NCI-H1694 treated with DMSO at 0.1 percent for 48 hours (cell line): ENCODE measurements at regions not wholly inside any gene's neighbourhood (a gene's known extent, or its start where the extent isn't known, plus 50 kb on each side); places are given as distances from the start of the nearest gene placed in this dataset.
"Not testable (repeated sequence)": the region's sequence is repeated elsewhere in the genome, so short reads cannot be mapped to it uniquely, and the experiment has no call there.

Experiments used
- DNase-seq: peaks from one replicate; lab custom pipeline; 2025; lab: John Stamatoyannopoulos, UW

DNA sequence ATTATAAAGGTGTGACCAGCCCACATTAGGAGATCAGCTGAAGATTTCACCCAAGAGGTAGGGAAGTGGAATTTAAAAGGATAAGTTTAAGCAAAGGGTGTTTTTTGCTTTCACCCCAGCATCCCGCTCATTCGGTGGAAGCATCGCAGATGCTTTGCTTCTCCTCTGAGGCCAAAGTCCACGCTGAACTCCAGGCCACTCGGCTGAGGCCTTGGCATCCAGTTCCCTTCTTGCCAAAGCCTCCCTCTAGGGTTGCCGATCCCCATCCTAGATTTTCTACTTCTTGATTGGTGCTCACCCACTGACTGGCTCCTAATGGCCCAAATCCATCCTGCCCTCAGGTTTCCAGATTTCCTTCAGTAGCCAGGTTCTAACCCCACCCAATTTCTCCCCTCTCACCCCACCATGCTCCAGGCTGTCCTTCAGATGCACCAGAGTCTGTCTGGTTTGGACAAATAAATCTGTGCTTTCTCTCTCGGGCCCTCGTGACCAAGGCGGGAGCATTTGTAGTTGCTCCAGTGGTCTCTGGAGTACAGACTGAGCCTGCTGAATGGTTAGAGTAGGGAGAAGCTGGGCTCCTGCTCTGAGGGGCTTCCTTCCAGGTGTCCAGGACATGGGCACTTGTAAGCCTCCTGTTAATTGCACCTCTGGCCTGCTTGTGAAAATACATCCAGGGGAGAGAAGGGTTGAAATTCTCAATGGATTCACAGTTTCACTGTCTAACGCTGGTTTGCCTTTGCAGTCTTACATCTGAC is 193.2 kb downstream of the C1orf94 start:
- DNase-seq, result no peak

DNA sequence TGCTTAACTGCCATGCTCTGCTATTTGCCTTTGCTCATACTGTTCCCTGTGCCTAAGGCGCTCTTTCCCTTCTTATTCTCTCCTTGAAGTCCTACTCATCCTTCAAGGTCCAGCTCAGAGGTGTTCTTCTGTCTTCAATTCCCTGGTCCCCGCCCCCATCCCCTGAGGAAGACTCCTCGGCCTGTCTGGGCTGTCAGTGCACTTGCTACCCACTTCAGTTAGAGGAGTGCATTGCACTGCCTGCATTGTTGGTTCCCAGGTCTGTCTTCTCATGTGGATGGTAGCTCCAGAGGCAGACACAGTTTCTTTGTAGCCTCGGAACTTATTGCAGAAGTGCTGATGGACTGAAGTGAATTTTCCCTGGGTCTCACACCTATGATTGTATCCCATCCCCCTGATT is 194.0 kb downstream of the C1orf94 start:
- no peak for DNase-seq

DNA sequence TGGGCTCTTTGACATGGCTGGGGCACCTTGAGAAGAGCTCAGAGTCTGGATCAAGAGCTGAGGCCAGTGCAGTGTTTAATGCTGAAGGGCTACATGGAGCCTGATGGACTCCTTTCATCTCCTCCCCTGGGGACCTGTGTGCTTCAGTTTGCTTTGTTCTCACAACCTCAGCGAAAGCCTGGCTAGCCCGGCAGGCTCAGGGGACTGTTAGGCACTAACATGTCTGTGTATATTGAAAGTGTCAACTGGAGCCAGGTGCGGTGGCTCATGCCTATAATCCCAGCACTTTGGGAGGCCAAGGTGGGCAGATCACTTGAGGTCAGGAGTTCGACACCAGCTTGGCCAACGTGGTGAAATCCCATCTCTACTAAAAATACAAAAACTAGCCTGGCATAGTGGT is 194.5 kb downstream of the C1orf94 start:
- not testable (repeated sequence) for DNase-seq

DNA sequence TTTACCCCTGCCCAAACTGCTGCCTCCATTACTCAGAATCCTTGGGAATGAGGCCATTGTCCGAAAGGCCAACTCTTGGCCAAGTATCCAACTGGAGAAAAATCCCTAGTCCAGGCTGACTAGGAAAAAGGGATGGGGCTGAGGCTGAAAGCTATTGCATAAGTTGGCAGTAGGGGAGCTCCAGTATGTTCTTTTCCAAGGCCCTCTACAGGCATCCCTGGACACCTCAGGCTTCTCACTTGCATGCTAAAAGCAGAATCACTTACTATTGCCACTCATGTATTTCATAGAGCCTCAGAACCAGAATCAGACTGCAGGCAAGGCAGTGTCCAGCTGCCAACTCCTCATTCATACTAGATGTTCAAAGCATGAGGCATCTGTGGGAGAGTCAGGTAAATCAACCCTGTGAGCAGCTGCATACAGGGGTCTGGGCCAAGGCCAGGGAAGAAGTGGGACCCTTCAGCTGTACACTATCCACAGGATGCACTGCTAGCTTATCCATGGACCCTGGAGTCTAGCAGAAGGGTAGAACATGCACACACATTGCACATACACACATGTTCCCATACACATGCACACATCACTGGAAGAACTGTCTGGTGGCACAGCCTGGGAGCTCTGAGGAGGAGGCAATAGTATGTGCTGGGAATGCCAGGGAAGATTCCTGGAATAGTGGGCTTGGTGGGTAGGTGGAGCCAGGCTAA is 195.3 kb downstream of the C1orf94 start:
- DNase-seq, result no peak

DNA sequence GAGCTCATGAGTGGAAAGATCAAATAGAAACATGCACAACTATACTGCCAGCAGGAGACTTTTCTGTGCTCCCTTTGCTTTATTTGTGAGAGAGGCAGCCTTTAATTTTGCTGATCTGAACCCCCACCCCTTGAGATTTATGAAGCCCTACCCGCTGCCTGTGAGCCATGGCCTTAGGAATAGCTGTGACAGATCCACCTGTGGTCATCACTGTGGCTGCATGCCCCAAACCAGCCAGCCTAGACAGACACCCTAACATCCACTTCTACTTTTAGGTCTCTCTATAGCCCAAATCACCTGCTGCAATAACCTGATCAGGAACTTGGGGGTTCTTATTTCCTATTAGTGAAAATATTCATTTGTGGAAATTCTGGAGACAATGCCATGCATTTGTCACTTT is 196.2 kb downstream of the C1orf94 start:
- no peak for DNase-seq

DNA sequence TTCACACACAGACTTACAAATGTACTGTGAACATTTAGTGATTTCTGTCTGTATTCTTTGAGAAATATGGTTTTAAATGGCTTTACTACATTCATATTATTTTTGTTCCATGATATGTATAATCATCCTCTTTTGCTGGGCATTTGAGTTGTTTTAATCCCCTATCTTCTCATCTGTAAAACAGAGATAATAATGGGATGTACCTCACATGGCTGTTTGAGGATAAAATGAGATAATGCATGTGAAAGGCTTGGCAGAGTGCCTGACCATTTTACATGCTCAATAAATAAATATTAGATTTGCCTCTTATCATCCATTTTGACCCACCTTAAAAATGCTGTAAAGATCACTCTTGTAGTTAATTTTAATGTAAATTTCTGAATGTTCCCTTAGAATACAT is 197.2 kb downstream of the C1orf94 start:
- no peak for DNase-seq

DNA sequence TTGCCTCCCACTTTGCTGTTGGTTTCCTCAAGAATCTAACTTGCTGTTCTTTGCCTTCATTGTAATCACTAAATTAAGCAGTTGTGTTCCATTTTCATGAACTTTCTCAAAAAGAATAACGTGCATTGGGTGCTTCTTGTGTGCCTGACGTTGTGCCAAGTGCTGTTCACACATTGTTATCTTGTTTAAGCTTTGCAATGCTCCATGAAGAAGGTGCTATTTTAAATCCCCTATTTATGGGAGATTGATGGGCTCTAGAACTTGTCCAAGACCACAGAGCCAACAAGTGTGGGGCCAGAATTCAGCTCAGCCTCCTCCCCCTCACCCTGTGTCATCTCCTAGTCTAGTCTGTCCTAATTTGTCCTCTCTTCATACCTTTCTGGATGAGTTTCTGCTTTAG is 199.8 kb downstream of the C1orf94 start:
- DNase-seq, result no peak

DNA sequence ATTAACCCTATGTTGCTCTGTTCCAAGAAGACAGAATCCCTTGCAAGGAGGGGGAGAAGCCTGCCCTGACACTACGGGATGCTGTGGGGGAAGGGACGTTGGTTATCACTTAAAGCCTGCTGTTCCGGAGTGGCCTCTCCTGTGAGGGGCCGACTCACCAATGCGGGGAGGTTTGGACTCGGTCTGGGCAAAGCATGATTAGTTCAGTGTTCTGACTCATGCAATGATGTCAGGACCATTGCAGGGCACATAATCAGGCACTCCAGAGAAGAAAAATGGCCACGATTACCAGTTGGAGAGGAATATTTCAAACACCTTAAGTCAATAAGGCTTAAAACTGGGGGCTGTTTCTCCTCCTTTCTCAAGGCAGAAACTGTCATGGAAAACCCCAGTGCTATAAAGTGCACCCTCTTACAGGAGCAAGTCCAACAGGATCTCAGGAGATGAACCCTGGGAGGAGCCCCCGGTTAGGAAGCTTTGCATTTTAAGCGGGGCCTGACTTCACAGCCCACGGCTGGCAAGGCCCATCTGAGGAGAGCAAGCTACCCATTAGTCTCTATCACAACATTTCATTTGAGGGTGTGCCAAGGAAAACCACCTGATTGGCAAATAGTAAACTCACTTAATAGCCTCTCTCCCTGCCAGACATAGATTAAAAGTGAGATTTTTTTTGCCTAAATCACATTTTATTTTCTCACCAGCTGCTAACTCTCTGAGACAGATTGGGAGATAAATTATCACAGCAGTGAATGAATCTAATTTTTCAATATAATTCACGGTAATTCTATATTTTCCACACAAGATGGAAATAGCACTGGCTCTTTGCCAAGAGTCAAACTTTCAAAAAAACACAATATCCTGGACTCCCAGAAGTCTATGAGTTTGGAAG is 202.5 kb downstream of the C1orf94 start:
- peak; percentile 68 for DNase-seq

DNA sequence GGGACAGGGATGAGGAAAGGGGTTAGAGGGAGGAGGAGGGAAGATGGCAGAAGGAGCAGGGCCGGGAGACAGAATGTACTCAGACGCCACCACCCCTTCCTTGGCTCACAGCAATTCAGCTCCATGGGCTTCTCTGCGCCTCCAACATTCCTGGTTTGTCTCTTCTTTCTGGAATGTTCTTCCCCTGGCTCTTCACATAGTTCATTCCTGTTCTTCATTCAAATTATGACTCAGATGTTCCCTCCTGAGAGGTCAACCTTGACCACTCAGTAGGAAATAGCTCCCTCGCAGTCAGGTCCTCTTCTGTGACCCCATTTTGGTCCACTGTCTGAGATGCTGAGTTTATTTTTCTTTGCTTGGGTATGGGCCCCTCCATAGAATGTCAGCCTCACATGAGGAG is 203.2 kb downstream of the C1orf94 start:
- no peak for DNase-seq

DNA sequence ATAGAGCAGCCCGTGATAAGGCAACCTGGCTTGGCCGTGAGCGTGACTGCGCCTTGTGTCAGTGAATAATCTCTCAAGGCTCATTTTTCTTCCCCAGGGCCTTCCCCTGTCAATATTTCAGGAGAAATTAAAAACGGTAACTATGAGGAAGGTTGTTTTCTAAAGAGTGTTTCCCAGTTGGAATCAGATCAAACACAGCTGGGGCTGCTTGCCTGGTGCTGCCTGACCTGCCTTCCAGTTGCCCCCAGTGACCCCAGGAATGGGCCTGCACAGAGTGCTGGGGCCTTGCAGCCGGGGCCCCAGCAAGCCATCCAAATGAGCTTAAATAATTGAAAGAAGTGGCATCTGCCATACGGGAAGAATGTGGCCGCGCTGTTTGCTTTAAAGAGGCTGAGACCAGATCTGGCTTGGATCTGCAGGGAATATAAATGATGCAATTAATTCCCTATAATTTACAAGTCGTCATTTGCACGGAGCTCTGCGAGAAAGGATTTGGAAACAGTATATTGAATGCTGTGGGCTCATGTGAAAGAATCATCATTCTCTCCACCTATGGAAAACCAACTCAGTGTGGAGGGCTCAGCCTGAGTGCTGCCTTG is 203.9 kb downstream of the C1orf94 start:
- DNase-seq, result peak; percentile 29

DNA sequence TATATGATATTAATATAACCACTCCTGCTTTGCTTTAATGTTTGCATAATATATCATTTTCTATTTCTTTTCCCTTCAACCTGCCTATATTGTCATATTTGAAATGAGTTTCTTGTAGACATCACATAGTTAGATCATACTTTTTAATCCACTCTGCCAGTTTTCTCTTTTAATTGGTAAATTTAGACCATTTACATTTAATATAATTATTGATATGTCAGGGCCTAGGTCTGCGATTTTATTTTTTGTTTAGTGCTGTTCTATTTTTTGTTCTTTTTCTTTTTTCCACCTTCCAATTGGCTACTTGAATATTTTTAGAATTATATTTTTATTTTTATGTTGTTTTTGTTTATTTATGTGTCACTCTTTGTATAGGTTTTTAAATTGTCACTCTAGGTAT is 213.3 kb downstream of the C1orf94 start:
- no peak for DNase-seq

DNA sequence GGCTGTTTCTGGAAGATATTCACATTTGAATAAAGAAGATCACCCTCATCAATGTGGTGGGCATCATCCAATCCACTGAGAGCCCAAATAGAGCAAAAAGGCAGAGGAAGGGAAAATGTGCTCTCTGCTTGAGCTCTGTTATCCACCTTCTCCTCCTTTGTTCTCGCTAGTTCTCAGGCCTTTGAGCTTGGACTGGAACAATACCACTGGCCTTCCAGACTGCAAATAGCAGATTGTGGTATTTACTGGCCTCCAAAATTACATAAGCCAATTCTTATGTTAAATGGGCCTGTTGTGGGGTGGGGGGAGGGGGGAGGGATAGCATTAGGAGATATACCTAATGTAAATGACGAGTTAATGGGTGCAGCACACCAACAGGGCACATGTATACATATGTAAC is 219.3 kb downstream of the C1orf94 start:
- DNase-seq, result no peak

DNA sequence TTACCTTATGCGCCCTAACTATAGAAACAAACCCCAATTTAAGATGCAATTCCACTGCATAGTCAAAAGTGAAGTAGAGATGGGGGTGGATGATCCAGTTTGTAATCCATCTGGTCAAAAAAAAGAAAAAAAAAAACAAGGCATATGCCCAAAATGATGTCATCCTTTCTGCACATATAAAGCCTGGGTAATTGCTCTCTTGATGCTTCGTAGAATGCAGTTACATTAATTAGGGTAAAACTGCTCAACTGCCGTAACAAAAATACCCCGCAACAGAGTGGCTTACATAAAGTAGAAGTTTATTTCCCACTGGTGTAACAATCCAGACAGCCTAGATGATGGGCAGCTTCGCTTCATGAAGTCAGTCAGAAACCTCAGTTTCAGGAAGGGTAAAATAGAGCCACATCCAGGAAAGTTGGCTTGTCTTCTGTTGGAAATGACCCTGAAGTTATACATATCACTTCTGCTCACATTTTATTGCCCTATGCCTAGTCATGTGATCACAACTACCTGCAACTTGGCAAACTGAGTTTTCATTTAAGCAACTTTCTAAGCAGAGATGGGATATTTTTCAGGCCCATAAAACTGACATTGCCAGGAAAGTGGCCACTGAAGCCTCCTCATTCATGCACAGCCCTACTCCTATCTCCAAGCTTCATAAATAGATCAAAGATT is 221.7 kb downstream of the C1orf94 start:
- DNase-seq, result peak; percentile 22

DNA sequence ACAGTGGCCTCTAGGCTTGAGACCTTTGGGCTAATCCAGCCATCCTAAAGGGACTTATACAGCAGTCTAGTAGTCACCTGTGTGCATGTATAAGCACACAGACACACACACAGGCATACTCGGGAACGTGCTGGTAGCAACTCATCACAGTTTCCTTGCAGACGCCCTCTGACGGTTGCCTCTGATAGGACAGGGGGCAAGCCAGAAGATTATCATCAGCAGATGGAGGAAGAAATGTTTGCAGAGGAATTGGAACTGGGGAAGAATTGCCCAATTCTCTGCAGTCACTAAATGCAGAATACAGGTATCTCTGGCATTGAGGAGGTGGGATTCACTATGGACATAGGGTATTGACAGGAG is 222.2 kb downstream of the C1orf94 start:
- no peak for DNase-seq

DNA sequence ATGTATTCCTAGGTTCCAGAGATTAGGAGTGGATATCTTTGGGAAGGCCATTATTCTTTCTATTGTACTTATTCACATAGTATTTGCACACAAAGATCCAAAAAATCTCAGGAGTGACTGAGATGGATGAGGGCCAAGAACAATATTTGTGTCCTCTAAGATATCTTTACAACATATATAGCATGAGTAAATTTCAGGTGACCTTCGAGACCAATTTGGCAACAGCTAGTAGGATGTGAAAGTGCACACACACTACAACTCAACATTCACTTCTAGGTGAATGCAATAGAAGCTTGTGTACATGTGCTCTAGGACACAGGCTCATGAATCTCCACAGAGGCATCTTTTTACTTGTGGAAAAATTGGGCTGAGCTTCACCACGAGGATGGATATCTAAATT is 224.0 kb downstream of the C1orf94 start:
- no peak for DNase-seq

DNA sequence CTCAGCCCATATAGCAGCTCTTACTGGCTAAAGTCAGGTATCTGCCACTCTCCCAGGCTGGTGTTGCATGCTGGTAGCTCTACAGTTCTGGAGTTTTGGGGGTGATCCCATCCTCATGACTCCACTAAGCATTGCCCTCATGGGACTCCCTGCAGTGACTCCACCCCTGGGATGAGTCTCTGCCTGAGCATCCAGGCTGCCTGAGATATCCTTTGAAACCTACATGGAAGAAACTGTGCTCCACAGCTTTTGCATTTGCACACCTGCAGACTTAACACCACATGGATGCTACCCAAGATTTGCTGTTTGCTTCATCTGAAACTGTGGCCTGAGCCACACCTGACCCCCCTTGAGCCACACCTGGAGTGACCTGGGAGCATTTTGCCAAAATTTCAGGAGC is 226.4 kb downstream of the C1orf94 start:
- DNase-seq, result no peak

DNA sequence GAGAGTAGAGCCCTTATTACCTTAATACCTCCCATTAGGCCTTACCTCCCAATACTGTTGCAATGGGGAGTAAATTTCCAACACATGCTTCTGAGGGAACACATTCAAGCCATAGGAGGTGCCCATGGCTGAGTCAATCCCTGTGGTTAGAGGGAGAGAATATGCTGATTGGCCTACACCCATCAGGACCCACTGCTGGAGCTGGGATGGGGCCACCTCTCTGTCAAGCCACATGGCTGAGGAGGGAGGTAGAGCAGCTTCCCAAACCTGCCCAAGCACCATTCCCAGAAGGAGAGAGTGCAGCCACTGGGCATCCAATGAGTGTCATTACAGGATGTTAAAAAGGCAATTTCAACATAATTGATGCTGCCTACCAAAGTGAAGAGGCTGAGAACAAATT is 228.1 kb downstream of the C1orf94 start:
- no peak for DNase-seq

DNA sequence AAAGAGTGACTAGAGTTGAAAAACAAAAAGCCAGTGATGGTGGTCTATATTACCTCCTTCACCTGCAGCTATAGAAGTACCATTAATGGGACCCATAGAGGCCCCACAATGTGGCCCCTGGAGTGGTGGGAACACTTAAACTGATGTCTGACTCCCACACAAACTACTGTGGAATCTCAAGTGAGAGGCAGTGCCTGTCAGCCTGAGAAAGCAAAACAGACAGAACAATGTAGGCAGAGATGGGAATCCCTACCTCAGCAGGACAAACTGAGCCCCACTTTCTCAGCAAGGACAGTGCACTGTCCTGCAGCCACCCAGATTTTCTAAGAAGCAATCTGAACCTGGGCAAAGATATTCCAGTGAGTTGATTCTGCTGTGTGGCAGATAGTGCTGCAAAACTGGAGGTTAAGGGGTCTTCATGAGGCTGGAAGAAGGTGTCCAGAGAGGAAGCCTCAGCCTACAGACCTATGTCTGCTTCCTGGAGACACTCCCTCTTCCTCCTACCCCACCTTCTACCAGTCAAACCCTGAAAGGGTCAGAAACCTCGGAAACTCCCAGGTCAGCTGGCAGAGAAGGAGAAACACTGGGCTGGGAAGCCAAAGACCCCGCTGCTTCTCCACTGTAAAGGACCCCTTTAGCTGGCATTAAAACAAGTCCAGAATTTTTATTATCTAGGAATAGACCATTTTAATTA is 228.7 kb downstream of the C1orf94 start:
- DNase-seq, result no peak

DNA sequence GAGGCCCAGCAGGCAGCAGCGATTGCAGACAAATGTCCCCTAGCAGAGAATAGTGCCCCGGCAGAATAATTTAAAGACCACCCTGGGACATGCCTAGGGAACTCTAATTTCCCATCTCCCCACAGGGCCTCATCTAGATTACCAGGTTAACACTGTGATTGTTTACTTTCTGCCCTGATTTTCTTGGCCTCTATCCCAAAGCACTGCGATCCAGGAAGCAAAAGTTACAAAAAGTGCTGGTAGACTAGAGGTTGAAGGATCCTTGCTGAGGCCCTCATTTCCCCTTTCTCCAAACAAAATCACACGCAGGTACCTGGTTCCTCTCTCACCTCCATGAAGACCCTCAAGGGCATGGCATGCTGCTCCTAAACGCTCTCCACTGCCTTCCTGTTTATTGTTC is 229.7 kb downstream of the C1orf94 start:
- no peak for DNase-seq

DNA sequence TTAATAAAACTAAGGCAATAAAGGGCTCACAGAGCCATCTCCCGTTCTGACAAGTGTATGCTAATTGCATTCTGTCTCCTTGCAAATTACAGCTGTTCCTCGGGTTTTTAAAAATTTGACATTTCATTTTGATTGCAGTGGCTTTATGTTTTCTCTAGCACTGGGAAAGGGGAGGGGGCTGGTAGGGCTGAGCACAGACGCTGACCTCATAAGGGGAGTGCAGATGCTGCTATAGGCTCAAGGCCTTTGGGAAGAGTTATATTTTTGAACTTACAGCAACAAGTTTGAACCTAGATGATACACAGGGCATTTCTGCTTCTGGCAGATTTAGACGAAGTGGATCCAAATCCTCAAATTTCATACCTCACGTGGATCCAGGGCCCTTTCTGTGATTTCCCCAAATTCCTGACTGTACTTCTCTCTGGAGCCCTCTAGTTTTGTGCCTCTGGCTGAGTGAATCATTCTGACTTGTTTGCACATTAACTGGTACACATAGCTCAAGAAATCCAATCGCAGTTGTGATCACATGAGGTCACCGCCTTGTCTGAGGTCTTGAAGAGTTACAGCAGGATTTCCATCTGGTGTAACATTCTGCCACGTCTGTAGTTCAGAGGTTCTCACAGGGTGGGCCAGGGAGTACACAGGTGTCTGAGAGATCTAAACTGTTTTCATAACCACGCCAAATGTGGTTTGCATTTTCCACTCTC is 230.3 kb downstream of the C1orf94 start:
- DNase-seq, result peak; percentile 19

DNA sequence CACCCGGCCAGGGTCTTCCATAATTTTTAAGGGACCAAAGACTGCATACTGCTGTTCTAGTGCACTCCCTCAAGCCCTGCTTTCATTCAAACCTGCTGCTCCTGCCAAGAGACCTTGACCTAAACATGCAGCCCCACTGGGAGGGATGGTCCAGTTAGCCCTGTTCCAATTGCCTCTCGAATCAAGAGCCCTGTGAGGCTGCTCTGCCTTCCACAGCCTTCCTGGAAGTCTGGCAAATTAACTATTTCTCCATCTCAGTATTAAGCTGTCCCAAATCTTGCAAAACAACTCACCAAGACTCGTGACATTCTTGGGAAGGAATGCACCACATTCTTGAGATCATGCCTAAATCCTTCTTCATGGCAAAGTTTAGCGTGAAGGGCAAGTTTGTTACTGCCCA is 231.3 kb downstream of the C1orf94 start:
- no peak for DNase-seq
